ENCODE measurements at regions not wholly inside any gene's neighbourhood (a gene's known extent, or its start where the extent isn't known, plus 50 kb on each side); places are given as distances from the start of the nearest gene placed in this dataset.
"Not testable (repeated sequence)": the region's sequence is repeated elsewhere in the genome, so short reads cannot be mapped to it uniquely, and the experiment has no call there.

- not testable (repeated sequence) for TF ChIP-seq CTCF, POLR2A (IDR thresholded peaks at IDR 0.05)
Measured at GRCh38 chr6:130644769-130645168, 182.4 kb upstream of the SMLR1 start.

All from uterus (tissue), 2 donors.